ENCODE measurements at regions not wholly inside any gene's neighbourhood (a gene's known extent, or its start where the extent isn't known, plus 50 kb on each side); places are given as distances from the start of the nearest gene placed in this dataset.
"Not testable (repeated sequence)": the region's sequence is repeated elsewhere in the genome, so short reads cannot be mapped to it uniquely, and the experiment has no call there.

DNA sequence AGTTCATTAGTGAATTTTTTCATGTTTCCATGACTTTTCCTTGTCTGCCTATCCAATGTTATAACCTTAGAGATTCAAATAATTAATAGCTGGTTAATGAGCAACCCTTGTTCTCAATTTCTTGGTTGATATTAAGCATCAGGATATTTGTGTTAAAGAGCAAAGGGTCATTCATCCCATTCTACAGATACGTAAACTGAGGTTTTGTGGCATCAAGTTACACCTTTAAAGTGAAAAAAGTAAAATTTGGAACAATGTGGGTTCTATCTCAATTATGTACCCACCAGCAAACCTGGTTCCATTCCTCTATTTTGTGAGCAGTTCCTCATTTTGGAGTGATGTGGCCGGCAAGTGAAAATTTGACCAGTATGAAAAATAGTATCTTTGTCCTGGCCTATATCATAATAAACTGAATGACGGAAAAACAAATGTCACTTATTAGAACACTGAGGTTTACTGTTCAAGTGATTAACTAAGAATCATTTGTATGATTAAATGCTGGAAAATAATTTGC lies 220.5 kb upstream of the ATP5MC3 start:
- no peak for DNase-seq

DNA sequence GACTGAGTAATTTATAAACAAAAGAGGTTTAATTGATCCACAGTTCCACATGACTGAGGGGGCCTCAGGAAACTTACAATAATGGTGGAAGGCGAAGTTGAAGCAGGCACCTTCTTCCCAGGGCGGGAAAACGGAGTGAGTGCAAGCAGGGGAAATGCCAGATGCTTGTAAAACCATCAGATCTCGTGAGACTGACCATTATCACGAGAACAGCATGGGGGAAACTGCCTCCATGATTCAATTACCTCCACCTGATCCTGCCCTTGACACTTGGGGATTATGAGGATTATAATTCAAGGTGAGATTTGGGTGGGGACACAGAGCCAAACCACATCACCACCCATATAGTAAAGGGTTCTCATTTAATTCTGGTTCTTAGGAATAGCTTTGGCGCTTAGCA lies 219.5 kb upstream of the ATP5MC3 start:
- DNase-seq = no peak

DNA sequence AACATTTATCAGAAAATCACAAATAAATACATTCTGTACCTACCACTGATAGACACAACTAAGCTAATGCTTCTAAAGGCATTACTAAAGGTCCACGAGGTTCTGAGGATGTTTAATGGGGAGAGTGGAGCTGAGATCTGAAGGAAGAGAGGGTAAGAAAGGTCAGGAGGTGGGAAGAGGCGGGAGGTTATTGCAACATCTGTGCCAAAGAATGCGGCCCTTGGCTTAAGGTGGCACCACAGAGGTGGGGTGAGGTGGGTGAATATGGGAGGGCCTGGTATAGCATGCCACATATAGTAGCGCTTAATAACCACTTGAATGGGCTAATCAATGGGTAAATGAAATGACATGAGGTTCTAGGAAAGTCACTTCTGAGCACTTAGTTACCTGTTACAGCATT lies 217.8 kb upstream of the ATP5MC3 start:
- no peak for DNase-seq

DNA sequence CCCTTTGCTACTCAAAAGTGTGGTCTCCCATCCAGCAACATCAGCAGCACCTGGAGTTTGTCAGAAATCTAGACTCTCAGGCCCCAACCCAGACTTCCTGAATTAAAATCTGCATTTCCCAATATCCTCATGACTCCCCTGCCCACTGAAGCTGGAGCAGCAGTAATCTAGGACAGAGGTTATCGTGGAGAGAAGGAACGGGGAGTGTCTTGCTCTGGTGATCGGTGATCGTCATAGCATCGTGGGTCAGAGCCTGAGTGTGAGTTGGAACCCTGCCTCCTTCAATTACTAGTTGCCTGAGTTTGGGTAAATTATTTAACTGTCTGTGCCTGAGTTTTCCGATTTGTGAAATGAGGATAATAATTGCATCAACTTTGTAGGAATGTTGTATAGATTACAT lies 217.3 kb upstream of the ATP5MC3 start:
- DNase-seq = no peak

DNA sequence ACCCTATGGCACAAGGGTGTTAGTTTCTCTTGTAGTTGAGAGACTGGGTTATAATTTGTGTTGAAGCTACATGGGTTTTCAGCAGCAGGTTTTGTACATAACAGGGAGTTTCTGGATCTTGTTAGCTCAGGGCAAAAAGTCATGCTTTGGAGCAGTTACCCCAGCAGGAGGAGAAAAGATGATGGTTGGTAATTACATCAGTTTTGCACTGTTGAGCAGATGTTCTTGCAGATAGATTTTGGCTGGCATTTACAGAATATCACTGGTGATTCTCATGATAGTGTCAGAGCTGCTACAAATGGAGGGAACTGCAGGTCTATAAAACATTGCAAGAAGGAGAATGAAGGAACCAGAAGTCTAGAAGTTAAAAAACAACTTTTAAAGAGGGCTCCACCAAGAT lies 215.2 kb upstream of the ATP5MC3 start:
- no peak for DNase-seq

DNA sequence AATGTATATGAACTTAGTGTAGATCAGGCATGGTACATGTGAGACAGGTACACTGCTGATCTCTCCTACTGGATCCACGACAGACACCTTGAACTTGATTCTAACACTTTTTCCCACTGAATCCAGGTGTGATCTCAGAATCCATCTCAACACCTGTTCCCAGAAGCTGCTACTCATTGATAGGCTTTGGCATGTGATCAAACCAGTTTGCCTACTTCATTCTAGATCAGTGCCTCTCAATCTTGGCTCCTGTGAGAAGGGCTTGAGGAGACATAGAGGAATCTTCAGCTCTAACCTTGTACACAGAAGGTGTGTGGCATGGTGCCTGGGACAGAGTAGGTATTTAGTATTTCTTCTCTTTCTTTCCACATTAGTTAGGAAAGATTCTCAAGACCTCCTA lies 212.3 kb upstream of the ATP5MC3 start:
- no peak for DNase-seq

DNA sequence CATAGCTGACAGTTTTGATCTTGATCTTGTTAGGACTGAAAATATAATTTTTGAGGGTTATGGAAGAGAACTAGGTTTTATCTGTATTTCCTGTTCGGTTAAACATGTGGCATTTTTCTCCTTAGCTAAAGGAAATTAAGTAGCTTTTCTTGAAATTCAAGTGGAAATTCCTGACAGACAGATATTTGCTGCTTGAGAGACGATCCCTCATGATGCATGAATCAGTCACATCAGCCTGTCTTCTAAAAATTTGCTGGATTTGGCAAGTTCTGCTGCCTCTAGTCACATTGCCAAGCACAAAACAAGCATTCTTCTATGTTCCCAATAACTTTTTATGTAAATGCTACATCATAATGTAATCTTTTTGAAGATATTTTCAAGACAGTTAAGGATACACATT lies 201.8 kb upstream of the ATP5MC3 start:
- DNase-seq = no peak

DNA sequence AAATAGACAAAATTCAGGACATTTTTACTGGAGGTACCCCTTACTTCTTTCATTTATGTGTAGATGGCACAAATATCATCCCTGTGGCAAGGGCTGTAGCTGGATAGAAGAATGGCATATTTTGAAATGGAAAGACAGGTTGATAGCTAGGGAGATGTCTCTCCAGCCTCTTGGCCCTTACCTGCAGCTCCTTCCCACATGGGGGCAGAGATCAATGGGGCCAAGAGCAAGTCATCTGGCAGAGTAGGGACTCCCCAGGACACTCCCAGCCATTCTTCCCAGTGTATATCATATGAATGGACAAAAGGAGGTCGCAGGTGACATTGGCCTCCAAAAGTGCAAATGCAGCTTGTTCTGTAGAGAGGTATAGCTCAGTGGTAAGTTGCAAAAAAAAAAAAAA lies 192.2 kb upstream of the ATP5MC3 start:
- no peak for DNase-seq

DNA sequence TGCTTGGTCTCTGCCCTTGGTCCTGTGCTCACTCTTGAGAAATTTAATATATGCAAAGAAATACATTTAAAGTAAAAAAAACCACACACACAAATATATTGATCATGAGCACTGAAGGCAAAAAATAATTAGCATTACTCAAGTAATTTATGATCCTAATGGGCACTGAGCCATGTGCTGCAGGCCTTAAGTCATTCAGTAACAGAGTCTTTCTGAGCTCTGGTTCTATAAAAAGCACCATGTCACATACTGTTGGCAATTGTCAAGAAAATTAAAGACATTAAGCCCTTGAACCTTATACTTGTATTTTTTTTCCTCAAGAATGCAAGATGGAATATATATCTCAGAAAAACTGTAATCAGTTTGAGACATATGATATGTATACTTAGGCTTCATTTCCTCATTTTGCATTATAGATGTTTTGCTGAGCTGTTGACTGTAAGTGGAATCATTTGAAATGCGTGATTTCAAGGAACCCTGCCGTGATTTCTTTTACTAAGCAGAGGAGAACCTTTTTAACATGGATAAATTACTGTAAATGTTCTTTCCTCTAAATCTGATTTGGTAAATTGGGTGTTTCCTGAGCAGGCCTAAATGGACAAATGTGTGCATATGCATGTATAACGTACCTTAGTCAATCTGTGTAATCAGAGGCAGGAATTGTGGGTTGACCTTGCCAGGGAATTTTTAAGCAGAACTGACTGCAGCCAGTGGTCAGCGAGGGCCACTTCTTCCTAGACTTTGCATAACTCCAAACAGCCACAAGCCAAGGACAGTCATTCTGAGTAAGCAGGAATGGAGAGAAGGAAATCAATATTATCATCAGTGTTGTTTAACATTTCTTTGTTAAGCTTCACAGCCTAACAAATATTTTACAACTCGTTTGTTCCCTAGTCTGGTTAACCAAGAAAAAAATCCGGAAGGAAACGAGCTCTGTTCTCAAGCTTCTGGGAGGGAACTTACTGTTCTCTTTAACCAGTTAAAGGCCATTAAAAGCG lies 191.5 kb upstream of the ATP5MC3 start:
- no peak for DNase-seq

DNA sequence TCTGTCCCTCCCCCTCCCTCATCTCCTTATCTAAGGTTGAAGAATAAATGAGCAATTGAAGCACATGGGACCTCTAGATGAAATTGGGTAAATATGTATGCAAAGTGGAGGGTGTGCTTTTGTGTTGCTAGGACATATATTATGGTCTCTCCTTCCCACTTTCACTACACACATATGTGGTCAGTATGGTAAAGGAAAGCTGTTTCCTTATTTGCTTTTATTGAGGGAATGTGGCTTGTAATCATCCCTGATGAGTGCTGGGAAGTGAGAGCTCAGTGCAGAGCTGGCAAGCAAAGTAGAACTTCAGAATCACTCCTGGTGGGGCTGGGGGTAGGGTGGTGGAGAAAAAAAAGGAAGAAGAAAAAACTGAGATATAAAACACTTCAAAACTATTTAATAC lies 189.9 kb upstream of the ATP5MC3 start:
- peak; percentile 70 for DNase-seq

DNA sequence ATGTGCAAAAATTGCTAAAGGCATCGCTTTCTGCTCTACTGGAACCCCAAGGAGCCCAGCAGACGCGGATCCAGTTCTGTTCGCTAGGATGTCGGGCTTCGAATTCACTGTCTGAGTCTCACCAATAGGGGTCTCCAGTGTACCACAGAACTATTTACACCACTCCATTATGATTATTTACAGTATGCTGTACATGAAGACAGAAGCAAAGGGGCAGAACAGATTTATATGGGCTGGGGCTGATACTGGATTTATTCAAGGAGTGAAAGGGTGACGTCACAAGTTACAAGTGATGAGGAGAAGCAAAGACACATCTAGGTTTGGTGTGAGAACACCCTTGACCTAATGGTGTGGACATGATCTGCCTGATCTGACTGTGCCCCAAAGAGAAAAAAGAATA lies 185.3 kb upstream of the ATP5MC3 start:
- DNase-seq = peak; percentile 40

DNA sequence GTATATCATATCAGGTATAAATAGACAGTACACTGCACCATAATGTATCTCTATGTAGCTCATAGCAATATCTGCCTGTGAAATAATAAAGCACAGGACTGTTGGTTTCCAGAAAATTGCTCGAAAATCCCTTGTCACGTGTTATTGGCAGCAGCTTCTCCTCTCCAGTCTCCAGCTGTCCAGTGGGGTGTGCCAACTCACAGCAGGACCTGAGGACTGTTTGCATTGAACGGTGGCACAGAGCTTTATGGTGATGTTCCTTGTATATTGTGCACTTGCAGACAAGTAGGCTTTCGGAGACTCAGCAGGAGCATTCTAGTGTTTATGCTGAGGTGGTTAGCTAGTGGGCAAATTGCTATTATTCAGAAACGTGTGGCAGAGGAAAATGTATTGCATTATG lies 182.2 kb upstream of the ATP5MC3 start:
- DNase-seq = no peak

DNA sequence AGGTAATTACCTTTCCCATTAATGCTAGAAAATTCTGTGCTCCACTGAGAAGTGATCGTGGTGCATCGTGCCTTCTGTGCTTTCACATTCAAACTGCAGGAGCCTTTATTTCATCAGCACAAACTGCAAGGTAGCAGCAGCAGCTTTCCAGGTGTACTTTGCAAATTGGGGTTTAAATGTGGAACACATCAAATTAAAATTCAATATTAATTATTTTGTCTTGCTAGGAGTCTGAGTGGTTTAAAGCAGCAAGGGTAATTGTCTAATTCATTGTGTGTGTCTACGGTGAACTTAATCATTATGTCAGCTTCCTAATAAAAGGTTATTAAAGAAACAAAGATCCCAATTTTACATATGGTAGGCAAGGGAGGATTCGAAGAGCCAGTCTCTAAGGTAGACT lies 180.8 kb upstream of the ATP5MC3 start:
- DNase-seq = no peak

DNA sequence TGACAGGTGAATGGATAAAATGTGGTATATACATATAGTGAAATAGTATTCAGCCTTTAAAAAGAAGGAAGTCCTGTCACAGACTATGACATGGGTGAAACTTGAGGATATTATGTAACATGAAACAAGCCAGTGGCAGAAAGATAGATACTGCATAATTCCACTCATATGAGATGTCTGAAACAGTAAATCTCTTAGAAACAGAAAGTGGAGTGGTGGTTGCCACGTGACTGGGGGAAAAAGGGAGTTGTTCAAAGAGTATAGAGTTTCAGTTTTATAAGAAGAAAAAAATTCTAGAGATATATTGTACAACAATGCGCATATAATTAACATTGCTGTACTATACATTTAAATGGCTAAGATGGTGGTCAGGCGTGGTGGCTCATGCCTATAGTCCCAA lies 178.2 kb upstream of the ATP5MC3 start:
- no peak for DNase-seq

DNA sequence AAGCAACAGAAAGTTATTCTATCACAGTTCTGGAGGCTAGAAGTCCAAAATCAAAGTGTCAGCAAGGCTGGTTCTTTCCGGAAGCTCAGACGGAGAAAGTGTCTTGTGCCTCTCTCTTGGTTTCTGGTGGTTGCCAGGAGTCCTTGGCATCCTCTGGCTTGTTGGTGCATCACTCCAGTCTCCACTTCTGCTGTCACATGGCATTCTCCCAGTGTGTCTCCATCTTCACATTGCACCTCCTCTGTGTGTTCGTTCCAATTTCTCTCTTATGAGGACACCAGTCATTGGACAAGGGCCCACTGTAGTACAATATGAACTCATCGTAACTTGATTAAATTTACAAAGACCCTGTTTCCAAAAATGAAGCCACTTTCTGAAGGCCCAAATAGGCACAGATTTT lies 175.4 kb upstream of the ATP5MC3 start:
- DNase-seq = no peak

DNA sequence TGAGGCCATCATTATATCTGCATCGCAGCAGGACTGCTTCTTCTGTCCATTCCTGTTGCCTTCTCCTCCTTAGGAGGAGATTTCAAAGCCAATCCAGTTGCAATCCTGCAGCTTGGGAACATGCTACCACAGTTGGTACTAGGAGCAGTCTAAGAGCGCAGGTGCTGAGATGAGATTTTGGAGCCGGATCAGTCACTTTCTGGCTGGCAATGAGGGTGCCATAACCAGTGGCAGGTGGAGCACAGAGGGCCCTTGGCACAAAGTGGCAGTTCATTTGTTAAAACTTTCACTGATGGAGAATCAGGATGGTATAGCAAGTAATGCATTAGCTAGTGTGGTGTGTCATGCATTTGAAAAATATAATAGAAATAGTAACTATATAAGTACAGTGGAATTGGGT lies 173.7 kb upstream of the ATP5MC3 start:
- DNase-seq = no peak

DNA sequence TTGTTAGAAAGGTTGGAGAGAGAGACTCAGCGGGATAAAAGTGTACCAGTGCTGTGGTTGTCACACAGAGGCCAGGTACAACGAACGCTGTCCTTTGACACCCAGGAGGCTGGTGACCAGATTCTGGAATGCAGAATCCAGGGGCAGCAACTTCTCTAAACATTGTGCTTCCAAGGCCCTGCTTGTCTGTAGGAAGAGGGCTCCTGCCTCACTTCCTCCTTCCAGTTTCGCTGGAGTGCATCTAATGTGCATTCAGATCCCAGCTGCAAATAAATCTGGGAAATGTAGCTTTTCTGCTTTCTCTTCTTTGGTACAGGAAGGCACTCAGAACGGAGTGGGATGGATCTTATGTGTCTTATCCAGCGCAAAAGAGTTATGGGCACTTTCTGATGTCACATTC lies 171.8 kb upstream of the ATP5MC3 start:
- no peak for DNase-seq

DNA sequence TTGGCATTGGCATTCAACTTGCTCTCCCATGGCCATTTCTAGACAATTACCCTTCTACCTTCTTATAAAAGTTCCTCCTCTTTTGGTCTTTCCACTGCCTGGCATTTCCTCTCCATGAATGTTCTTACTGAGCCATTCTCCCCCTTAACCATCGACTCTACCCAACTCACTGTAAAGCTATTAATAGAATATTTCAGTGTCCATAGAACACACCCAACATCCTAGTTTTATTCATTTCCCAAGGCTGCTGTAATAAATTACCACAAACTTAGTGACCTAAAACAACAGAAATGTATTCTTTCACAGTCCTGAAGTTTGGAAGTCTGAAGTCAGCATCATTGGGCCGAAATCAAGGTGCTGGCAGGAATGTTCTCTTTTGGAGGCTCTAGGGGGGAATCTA lies 170.0 kb upstream of the ATP5MC3 start:
- DNase-seq = no peak

DNA sequence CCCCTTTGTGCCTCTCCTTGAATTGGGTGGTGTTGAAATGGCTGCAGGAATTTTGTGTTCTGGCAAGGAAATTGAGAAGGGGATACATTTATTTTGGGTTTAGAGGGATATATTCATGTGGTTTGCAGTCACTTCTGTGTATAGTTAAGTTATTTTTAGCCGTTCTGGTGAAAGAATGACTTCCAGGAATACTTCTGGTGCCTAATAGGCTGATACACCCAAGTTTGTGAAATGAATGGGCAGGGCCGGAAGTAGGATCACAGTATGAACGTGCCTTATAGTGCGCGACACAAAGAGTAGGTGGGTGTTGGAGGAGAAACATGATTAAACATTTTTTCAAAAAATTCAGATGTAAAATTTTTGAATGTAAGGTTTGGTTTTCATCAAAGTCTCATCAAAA lies 168.6 kb upstream of the ATP5MC3 start:
- DNase-seq = no peak

DNA sequence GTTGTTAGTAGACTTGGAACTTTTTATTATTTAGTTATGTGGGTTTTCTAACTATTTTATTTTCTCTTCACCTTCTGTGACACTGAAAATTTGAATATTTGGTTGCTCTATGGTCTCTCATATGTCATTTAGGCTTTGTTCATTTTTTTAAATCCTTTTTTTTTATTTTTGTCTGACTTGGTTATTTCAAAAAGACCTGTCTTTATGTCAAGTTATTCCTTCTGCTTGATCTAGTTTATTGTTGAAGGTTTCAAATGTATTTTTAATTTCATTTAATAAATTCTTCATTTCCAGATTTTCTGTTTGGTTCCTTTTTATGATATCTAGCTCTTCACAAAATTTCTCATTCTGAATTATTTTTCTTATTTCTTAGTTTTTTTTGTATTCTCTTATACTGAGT lies 160.6 kb upstream of the ATP5MC3 start:
- DNase-seq = no peak

DNA sequence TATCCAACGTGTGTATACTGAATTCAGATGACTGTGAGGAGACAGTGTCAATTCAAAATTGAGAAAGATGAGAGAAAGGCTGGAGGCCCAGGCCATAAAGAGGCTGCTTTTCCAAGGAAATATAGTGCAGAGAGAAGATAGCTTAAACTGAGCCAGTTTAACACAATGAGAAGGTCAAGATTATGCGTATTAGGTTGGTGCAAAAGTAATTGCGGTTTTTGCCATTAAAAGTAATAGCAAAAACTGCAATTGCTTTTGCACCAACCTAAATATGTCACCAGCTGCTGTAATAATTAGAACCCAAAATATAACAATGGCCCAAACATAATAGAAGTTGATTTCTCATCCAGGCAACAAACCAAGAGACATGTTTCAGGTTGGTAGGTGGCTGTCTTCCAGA lies 148.7 kb upstream of the ATP5MC3 start:
- DNase-seq = no peak

DNA sequence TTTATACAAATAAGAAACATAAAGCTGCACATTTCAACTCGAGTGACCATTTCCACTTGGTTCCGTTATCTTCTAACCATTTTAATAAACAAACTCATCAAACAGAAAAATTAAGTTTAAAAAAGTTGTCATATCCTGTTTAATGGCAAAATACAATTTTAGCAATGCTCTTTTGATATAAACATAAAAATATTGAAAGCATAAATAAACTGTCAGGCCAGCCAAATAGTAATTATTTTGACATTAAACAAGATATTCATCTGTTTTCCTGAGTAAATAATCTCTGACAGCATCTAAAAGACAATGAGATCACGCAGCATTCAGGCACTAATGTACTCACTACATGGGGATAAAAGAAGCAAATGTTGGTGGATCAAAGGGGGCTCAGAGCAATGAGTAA lies 145.3 kb upstream of the ATP5MC3 start:
- DNase-seq = no peak

DNA sequence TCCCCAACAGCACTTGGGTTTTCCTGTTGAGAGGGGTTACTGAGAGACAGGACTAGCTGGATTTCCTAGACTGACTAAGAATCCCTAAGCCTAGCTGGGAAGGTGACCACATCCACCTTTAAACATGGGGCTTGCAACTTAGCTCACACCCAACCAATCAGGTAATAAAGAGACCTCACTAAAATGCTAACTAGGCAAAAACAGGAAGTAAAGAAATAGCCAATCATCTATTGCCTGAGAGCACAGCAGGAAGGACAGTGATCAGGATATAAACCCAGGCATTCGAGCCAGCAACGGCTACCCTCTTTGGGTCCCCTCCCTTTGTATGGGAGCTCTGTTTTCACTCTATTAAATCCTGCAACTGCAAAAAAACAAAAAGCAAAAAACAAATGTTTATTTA lies 144.7 kb upstream of the ATP5MC3 start:
- not testable (repeated sequence) for DNase-seq

DNA sequence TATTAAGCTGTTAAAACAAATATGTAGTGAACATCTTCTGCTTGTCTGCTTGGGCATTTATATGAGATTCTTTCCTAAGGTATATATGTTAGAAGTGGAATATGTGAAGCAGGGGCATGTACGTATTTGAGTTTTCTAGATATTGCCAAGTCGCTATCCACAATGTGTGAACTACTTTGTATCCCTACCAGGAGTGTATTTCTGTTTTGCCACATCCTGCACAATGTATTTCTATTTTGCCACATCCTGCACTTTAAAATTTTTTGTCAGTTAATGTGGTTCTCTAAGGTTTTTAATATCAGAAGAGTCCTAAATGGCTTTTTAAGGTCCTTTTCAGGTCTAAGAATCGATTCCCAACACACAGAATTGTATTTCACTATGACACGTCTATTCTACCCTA lies 141.7 kb upstream of the ATP5MC3 start:
- no peak for DNase-seq

DNA sequence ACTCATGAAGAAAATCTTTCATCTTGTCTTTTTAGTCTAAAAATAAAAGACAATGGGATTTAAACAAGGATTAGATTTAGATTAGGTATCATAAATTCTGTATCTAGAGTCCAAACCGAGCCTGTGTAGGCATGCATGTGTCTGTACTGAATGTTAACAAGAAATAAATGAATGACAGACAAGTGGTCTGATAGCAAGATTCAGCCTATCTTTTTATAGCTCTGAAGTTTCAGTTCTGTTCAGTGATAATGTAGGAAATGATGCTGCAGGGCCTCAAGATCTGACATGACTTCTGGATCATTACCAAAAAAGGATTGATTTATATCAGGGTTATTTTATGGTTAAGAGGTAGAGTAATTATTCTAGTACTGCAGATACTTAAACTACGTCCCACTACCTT lies 137.0 kb upstream of the ATP5MC3 start:
- DNase-seq = no peak

All from NCI-H526 treated with DMSO at 0.1 percent for 48 hours (cell line).